Panc1 (cell line): ENCODE measurements at regions not wholly inside any gene's neighbourhood (a gene's known extent, or its start where the extent isn't known, plus 50 kb on each side); places are given as distances from the start of the nearest gene placed in this dataset.

Experiments used
- CTCF ChIP-seq: fragments of 450-650 bp; IDR thresholded peaks from 2 replicates; pipeline ENCODE4 v1.5.1; 2017; ENCODE audit warnings: mild to moderate bottlenecking
- REST ChIP-seq, 2 experiments: IDR thresholded peaks; 2 replicates each; pipeline ENCODE4 v1.6.1; 2011 to 2012; ENCODE audit warnings: low read depth in 2 of 2, control low read depth in 1 of 2, low read length in 1 of 2, mild to moderate bottlenecking in 1 of 2, moderate library complexity in 1 of 2; ENCODE audit not compliant: insufficient read depth in 1 of 2
- SIN3A ChIP-seq: IDR thresholded peaks from 2 replicates; pipeline ENCODE4 v1.6.1; 2012; ENCODE audit warnings: low read depth, mild to moderate bottlenecking, low read length, moderate library complexity, borderline replicate concordance; ENCODE audit not compliant: insufficient read depth
- TCF7L2 ChIP-seq: IDR thresholded peaks from 2 replicates; pipeline ENCODE4 v1.6.1; 2011; ENCODE audit warnings: mild to moderate bottlenecking, low read depth, low read length, inconsistent platforms

- TF ChIP-seq CTCF (no peak), SIN3A (no peak), REST (IDR thresholded peaks at IDR 0.05; ENCODE audit: insufficient read depth in 1 of 2, low read depth in 2 of 2, low read length in 1 of 2) (no peak), TCF7L2 (no peak)
Measured at GRCh38 chr5:143931986-143932385, 120.0 kb downstream of the HMHB1 start.
